Hepatocyte (in vitro differentiated cells): ENCODE measurements at regions not wholly inside any gene's neighbourhood (a gene's known extent, or its start where the extent isn't known, plus 50 kb on each side); places are given as distances from the start of the nearest gene placed in this dataset.

ENCODE experiments used
- DNase-seq: peaks from one replicate; pipeline ENCODE4 v3.0.0-alpha.2; 2016; ENCODE audit warnings: low spot score
- H2AFZ ChIP-seq: fragments of 200-600 bp; sonication (generic); 2 replicates; pipeline ENCODE4 v1.6.0; 2016; ENCODE audit warnings: antibody characterized with exemption, mild to moderate bottlenecking
- H3K27ac ChIP-seq: fragments of 200-600 bp; sonication (generic); 2 replicates; pipeline ENCODE4 v1.5.1; 2016; ENCODE audit warnings: mild to moderate bottlenecking
- H3K27me3 ChIP-seq: fragments of 200-600 bp; sonication (generic); 2 replicates; pipeline ENCODE4 v1.6.1; 2016
- H3K36me3 ChIP-seq: fragments of 200-600 bp; sonication (generic); replicated peaks from 2 replicates; pipeline ENCODE4 v1.5.1; 2016; ENCODE audit warnings: low read depth; ENCODE audit not compliant: insufficient read depth
- H3K4me1 ChIP-seq: fragments of 200-600 bp; sonication (generic); 2 replicates; pipeline ENCODE4 v1.5.1; 2016; ENCODE audit warnings: mild to moderate bottlenecking, moderate library complexity; ENCODE audit not compliant: insufficient read depth
- H3K4me2 ChIP-seq: fragments of 200-600 bp; sonication (generic); 2 replicates; pipeline ENCODE4 v1.6.0; 2016
- H3K4me3 ChIP-seq: fragments of 200-600 bp; sonication (generic); 2 replicates; pipeline ENCODE4 v1.5.1; 2016; ENCODE audit warnings: mild to moderate bottlenecking
- H3K79me2 ChIP-seq: fragments of 200-600 bp; sonication (generic); 2 replicates; pipeline ENCODE4 v1.6.0; 2017; ENCODE audit warnings: mild to moderate bottlenecking
- H3K9me2 ChIP-seq: fragments of 200-600 bp; sonication (generic); replicated peaks from 2 replicates; pipeline ENCODE4 v1.6.0; 2017; ENCODE audit warnings: mild to moderate bottlenecking; ENCODE audit not compliant: insufficient read depth
- H3K9me3 ChIP-seq: fragments of 200-600 bp; sonication (generic); 2 replicates; pipeline ENCODE4 v1.5.1; 2016; ENCODE audit warnings: low read depth, mild to moderate bottlenecking
- H4K20me1 ChIP-seq: fragments of 200-600 bp; sonication (generic); 2 replicates; pipeline ENCODE4 v1.6.0; 2016; ENCODE audit warnings: mild to moderate bottlenecking; ENCODE audit not compliant: insufficient read depth, poor library complexity, severe bottlenecking
- CTCF ChIP-seq: fragments of 200-600 bp; sonication (generic); IDR thresholded peaks from 2 replicates; pipeline ENCODE4 v1.5.1; 2016; ENCODE audit warnings: antibody characterized with exemption, mild to moderate bottlenecking; ENCODE audit not compliant: poor library complexity
- EZH2 ChIP-seq: fragments of 200-600 bp; sonication (generic); IDR thresholded peaks from 2 replicates; pipeline ENCODE4 v1.6.1; 2016; ENCODE audit warnings: antibody characterized with exemption, mild to moderate bottlenecking, borderline replicate concordance
- EZH2phosphoT487 ChIP-seq: fragments of 200-600 bp; sonication (generic); IDR thresholded peaks from one replicate; pipeline ENCODE4 v1.6.1; 2018; ENCODE audit warnings: antibody characterized with exemption, mild to moderate bottlenecking, low read depth, moderate library complexity; ENCODE audit not compliant: unreplicated experiment, severe bottlenecking
- WGBS: methylation state at CpG from one replicate; pipeline ENCODE4 v1.1.6; 2016; ENCODE audit warnings: low lambda C conversion rate; ENCODE audit errors: missing lambda C conversion rate; 5-methylcytosine and 5-hydroxymethylcytosine counted together

DNA sequence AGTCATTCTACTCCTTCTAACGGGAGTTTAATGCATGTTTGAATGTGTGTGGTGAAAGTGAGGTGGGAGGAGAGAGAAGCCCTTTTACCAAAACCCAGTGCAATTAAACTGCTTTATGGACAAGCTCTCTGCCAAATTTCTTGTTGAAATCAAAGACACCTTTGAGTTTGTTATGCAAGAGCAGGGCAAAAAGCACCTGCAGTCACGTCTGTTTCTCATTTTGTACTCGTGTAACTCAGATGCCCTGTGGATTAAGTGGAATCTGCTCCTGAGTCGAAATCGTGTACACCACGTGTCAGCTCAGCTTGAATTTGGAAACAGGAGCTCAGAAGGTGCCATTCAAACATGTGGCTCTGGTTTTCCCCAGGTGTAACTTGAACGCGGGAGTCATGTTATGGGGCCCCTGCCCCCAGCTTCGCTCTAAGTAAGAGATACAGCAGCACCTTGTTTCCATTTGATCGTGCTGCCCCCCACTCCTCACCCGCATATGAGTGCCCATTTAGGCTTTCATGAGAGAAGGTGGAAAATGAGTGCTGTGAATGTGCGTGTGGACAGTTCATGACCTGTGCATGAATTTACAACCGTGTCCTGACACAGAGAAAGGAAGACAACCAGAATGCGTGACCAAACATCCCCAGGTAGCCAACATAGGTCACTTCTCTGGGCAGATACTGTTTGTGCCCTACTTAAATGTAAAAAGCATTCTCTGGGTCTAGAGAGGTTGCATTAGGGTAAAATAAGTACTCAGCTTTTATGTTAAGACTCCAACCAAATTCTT, 347.0 kb upstream of the SLC30A5 start:
- H3K79me2 ChIP-seq = no peaks in the 10 kb centered on the region
- no peak overlapping the region for H3K27ac ChIP-seq

DNA sequence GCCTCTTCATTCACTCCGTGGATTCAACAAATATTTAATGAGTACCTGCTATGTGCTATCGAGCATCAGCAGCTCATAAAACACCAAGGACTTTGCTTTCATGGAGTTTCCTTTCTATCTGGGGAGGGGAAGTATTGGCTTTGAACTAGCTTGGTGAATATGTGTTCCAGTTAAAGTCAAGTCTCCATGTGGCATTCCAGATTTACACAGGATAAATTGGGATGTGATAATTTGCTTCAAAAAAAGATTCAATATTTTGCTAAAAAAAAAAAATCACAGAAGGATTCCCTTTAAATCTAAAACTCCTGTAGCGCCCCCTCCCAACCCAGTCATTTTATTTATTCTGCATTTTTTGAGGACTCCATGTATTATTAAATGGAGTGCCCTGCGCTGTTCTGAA, 346.3 kb upstream of the SLC30A5 start:
- Histone ChIP-seq H3K36me3 (no peaks in the 10 kb centered on the region), H3K27ac (no peak overlapping the region), H3K27me3 (no peaks in the 10 kb centered on the region), H2AFZ (no peak overlapping the region), H3K4me1 (peaks cover 8% of the 10 kb centered on the region), H3K4me3 (no peak overlapping the region), H3K4me2 (no peak overlapping the region), H3K9me2 (no peaks in the 10 kb centered on the region), H3K79me2 (no peaks in the 10 kb centered on the region), H4K20me1 (no peaks in the 10 kb centered on the region), H3K9me3 (no peaks in the 10 kb centered on the region)
- DNase-seq = no peak
- no peak for TF ChIP-seq CTCF
- TF ChIP-seq EZH2phosphoT487 = no peak
- no peak for TF ChIP-seq EZH2
- 57% methylated on average over 4 of the region's 4 CpGs for WGBS

More for the DNA sequence above, 347.0 kb upstream of the SLC30A5 start:
- Histone ChIP-seq H4K20me1 (no peaks in the 10 kb centered on the region), H3K9me3 (no peaks in the 10 kb centered on the region), H3K4me2 (peak overlapping the region; percentile 43), H3K27me3 (no peaks in the 10 kb centered on the region), H3K9me2 (no peaks in the 10 kb centered on the region), H2AFZ (no peak overlapping the region), H3K36me3 (no peaks in the 10 kb centered on the region), H3K4me1 (peaks cover 8% of the 10 kb centered on the region), H3K4me3 (no peak overlapping the region)
- DNase-seq = peak; percentile 8
- 46% methylated on average over 14 of the region's 14 CpGs for WGBS
- TF ChIP-seq CTCF (no peak), EZH2 (no peak), EZH2phosphoT487 (no peak)

DNA sequence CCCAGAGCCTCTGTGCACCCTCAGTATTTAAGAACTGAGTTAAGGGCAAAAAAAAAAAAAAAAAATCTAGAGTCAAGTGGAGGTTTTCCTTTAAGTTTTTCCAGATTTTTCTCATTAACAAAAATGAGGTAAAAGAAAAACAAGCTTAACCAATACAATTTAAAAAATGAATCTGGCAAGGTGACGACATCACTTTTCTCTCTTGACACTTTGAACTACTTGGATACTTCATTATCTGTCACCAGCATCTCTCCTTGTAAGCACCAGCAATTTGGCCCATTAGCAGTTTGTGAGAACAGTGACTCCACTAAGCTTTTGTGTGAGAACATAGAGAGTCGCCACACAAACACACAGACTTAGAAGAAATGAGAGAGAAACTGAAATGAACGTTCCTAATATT, 345.7 kb upstream of the SLC30A5 start:
- no peaks in the 10 kb centered on the region for H3K36me3 ChIP-seq
- no peak overlapping the region for H3K27ac ChIP-seq
- no peaks in the 10 kb centered on the region for H3K27me3 ChIP-seq
- H3K4me1 ChIP-seq = peaks cover 8% of the 10 kb centered on the region
- H3K4me3 ChIP-seq = no peak overlapping the region
- DNase-seq = no peak
- no peak for TF ChIP-seq CTCF
- no peak for TF ChIP-seq EZH2phosphoT487
- TF ChIP-seq EZH2 = no peak
- no peaks in the 10 kb centered on the region for H3K9me2 ChIP-seq
- WGBS = 71% methylated on average over 3 of the region's 3 CpGs
- H4K20me1 ChIP-seq = no peaks in the 10 kb centered on the region
- no peaks in the 10 kb centered on the region for H3K9me3 ChIP-seq
- no peak overlapping the region for H2AFZ ChIP-seq
- no peaks in the 10 kb centered on the region for H3K79me2 ChIP-seq
- H3K4me2 ChIP-seq = no peak overlapping the region
